DOHH2 (cell line): ENCODE measurements at regions not wholly inside any gene's neighbourhood (a gene's known extent, or its start where the extent isn't known, plus 50 kb on each side); places are given as distances from the start of the nearest gene placed in this dataset.

Experiments
- CTCF ChIP-seq: fragments of 200-600 bp; sonication (generic); IDR thresholded peaks from one replicate; pipeline ENCODE4 v1.5.1; 2014; ENCODE audit warnings: antibody characterized with exemption, mild to moderate bottlenecking, low read depth, low read length; ENCODE audit not compliant: poor library complexity, severe bottlenecking
- EZH2phosphoT487 ChIP-seq: fragments of 200-600 bp; sonication (generic); IDR thresholded peaks from 2 replicates; pipeline ENCODE4 v1.6.1; 2017; ENCODE audit warnings: borderline replicate concordance, mild to moderate bottlenecking, antibody characterized with exemption, low read length, moderate library complexity, mixed read lengths

DNA sequence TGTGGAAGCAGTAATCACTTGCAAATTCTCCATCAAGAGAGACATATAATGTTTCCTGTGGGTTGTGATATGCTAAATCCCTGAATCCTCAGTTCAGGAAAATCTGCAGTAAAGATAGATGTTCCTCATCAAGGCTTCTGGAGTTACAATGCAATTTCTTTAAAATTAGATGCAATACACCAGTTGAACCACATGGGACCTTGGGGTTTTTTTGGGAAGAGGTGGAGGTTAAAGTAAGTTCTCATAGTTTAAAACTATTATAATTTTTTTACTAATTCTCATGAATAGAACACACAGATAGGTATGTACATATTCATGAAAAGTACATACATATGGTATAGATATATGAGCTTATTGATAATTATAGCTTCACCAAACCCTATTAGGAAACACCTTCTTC is 496.2 kb downstream of the SATB2 start:
- no peak for TF ChIP-seq CTCF
- no peak for TF ChIP-seq EZH2phosphoT487
